HG02678 (cell line): ENCODE measurements at regions not wholly inside any gene's neighbourhood (a gene's known extent, or its start where the extent isn't known, plus 50 kb on each side); places are given as distances from the start of the nearest gene placed in this dataset.
A peak's percentile ranks its signal among the peaks of the same experiment; 100 is the strongest.
"Not testable (repeated sequence)": the region's sequence is repeated elsewhere in the genome, so short reads cannot be mapped to it uniquely, and the experiment has no call there.

Source experiments
- ATAC-seq: cut with Tn5 transposase; IDR thresholded peaks from one replicate; pipeline ENCODE4 v1.9.1; 2021; ENCODE audit warnings: mild to moderate bottlenecking, moderate library complexity; ENCODE audit not compliant: unreplicated experiment

DNA sequence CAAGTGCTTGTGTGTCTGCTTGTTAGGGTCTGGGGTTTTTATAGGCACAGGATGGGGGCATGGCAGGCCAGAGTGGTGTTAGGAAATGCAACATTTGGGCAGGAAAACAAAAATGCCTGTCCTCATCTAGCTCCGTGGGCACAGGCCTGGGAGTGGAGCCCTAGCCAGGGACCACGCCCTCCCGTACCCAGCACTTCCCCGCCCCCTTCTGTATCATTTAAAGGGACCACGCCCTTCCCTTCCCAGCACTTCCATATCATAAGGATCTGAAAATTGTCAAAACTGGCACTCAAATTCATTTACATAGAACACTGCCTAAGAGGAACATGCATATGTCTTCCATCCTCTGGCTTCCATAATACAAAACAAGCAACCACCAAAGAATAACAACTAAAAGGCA, 185.8 kb downstream of the B3GLCT start:
- no peak for ATAC-seq

DNA sequence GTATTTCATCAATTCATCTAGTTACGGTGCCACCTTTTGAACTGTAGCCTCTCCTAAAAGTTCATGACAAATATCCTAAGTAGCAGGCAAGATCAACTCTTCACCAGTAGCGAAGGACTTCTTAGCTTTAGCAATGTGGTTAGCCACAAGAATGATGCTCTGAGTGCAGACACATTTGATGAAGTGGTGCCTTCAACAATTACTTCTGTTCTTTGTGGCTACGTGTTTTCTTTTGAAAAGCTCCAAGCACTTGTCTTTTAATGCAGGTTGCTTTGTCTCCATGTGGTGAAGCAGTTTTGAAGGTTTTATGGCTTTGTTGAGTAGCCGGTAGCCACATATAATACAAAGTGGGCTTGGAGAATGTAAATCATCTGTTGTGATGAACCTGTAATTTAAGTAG, 194.7 kb downstream of the B3GLCT start:
- no peak for ATAC-seq

DNA sequence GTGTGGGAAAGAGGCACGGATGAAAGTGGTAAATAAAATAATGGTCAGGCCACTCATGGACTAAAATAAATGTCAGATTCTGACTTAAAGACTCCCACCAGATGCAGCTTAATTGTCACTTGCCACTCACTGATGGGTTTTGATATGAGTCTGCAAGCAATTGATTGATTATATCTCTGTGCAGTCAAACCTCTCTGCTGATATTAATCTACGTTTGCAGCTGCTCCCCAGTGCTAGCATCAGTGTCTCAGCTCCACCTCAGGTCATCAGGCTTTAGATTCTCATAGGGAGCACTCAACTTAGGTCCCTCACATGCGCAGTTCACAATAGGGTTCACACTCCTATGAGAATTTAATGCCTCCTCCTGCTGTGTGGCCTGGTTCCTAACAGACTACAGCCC, 195.3 kb downstream of the B3GLCT start:
- no peak for ATAC-seq

DNA sequence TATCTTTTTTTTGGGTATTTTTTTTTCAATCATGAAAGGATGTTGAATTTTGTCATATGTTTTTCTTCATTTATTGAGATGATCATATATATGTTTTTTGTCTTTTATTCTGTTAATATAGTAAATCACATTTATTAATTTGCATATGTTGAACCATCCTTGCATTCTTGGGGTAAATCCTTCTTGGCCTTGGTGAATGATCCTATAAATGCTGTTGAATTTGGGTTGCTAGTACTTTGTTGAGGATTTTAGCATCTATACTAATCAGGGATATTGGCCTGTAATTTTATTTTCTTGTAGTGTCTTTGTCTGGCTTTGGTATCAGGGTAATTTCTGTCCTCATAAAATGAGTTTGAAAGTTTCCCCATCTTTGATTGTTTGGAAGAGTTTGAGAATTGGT, 199.9 kb downstream of the B3GLCT start:
- ATAC-seq: no peak

DNA sequence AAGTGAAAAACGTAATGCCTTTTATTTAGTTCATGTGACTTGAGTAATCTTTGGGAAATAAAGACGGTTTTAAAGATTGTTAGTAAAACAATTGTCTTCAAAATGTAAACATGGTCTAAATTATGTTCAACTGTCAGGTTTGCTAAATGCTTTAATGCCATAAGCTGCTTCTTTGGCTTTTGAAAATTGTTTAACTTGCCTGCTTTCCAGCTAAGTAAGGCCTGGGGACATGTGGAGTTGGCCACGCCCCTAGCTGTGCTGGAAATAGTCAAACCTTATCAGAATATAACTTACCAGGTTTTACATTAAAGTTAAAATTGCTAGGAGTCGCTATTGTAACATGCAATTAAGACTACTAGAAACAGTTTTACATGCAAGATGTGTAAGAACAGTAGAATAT, 203.9 kb downstream of the B3GLCT start:
- not testable (repeated sequence) for ATAC-seq

DNA sequence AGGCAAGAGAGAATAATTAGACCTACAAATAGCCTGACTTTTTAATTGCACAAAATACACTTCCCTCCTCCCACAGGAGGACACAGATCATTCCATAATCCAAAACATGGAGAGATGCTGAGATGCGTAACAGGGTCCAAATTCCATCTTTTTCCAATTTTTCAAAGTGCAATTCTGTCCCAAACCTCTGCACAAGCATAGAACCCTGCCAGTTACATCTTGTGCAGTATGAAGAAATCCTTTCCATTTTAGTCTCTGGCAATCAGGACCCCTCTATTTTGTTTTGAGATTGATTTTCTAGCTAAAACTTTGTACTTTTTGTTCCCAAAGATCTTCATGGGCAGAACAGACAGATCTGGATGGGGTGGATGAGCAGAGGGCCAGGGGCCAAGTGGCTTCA, 209.2 kb downstream of the B3GLCT start:
- ATAC-seq: no peak

DNA sequence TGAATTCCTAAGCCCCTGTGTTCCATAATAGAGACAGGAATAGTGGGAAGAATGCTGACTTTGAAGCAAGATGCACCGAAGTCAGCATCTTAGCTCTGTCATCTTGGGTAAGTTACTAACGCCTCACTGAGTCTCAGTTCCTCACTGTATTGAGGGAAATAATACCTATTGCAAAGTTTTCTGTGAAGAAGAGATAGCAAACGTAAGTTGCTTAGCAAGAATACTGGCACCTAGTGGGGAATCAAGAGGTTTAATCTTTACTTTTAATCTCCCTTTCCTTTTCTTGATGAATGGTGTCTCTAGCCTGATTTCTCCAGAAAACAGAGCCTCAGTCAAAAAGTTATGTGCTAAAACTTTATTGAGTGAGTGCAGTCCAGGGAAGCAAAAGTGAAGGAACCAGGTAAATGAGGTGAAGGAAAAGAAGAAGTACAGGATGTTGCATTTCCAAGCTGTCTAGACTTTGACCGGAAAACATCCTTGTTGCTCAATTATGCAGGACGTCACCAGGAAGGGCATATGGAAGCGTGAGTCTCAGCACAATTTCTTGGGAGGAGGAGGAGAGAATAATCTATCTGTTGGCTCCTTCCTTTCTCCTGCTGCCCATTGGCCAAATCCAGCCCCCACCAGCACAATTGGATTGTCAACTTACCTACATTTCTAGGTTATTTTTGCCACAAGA, 210.0 kb downstream of the B3GLCT start:
- ATAC-seq: no peak

DNA sequence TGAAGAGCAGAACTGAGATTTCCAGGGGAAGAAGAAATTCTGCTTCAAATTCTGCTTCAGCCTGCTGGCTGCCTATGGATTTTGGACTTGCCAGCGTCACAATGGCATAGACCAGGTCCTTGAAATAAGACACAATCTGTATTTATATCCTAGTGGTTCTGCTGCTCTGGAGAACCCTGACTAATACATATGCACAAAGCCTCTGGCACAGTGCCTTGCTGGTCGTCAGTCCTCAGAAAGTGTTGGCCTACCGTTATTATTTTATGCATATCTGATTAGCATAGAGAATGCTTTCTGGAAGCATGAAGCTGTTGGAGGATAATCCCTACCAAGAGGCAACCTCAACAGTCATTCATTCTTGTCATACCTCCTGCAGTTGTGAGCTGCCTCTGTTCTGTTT, 213.7 kb downstream of the B3GLCT start:
- no peak for ATAC-seq

DNA sequence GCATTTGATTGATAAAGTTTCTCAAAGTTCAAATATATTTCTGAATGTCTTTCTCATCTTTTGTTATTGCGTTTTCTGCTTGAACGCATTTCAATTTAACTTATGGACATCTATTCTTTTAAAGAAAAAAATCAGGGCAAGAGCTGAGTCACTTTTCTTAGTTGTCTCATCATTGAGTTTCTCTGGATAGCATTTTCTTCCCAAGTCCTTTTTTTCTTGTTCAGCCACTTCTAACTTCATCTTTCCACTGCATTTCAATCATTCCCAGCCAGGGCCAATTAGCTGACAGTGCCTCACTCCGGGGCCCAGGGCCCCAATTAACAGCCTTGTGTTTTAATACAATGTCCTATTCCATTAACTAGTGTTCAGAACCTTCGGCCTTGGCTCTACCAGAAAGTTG, 216.3 kb downstream of the B3GLCT start:
- ATAC-seq: no peak

DNA sequence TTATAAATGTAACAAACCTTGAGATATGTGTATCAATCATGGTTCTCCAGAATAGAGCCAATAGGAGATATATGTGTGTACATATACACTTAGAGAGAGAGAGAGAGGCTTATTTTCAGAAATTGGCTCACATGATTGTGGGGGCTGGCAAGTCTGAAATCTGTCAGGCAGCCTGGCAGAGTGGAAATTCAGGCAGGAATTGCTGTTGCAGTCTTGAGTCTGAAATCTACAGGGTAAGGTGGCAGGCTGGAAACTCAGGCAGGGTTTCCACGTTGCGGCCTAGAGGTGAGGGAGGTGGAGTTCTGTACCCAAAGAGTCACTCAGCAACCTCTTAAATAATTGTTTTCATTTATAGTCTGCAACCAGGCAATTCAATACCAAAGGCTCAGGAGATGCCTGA, 218.4 kb downstream of the B3GLCT start:
- ATAC-seq: no peak

DNA sequence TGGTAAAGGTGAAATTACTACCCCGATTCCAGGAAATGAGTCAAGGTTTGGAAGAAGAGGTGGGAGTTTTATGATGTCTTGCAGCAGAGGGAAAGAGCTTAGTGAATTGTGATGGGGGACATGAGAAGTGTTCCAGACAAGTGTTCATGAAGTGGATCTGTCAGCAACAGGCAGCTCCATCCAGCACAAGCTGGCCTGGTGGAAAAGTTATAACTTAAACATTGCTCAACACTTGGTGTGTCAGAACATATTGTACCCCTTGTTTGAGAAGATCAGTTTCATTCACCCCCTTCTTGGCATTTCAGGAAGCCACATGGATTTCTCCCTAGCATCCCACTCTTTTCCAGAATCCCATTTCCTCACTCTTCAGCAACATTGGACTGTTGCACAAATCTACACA, 222.0 kb downstream of the B3GLCT start:
- no peak for ATAC-seq

DNA sequence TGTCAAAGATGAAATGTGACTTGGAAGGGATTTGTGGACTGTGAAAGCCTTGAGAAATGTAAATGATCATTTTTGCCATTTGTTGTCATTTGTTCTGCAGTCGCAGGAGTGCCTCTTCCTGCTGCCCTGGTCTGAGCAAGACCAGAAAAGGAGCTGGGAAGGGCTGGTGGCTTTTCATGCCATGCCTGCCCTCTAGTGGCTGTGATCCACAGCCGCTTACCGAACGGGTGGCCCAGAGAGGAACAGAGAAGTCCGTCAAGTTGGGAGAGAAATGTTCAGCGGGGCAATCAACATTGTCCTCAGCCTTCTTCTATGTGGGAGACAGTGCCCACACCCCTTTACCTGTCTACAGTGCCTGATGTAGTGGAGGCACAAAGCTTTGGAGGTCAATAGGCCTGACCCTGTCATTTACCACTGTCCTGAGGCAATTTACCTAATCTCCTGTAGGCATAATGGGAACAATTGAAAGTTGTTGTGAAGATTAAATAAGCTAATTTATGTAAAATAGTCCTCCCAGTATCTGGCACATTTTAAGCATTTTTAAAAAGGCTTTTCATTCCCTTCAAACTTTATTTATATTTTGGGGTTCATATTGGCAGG, 224.5 kb downstream of the B3GLCT start:
- ATAC-seq: peak; percentile 99

DNA sequence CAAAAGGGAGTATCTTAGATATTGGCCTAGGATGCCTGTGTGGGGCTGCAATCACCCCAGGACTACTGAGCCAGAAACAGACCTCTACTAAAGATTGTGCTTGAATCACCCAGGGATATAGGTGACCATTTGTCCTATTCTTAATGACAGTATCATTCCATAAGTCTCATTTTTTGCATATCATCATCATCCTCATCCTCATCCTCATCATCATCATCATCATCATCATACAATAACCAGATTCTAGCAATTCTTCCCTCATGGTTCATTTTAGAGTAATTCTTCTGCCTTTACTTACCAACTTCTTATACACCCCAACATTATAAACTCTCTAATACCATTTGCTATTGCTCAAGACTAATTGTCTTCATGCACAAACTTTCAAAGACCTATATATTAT, 226.6 kb downstream of the B3GLCT start:
- no peak for ATAC-seq

DNA sequence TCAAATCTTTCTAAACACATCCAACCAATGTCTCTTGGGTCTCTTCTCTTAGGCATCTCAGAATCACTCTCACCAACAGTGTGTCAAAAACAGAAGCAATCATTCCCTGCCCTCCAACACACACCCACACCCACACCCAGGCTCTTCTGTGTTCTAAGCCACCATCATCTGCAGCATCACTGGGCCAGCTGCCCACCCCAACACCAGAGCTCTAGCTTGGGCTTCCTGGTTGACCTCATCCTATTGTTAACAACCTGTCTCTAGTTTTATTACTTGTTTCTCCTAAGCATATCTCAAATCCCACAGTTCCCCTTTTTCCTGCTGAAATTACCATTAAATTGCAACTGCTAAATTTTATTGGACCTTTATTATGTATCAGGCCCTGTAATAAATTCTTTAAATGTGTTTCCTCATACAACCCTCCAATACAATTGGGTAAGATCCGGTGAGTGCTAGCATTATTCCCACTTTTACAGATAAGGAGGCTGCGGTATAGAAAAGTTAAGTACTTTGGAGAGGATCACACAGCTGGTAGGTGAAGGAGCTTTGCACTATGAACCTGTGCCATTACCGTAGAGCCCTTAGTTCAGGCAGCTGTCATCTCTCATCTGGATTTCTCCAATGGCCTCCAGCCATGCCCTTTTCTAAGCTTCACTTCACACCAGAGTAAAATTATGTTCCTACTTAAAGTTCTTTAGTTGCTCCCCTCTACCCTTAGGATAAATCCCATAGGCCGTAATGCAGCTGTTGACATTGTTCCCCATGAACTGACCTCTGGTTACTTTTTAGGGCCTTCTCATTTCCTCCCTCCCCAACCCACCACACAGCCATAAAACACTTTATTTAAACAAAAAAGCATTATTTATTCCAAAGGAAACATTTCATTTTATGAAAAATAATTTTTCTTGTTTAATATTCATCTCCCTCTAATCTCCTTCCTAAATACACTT, 227.7 kb downstream of the B3GLCT start:
- ATAC-seq: no peak

DNA sequence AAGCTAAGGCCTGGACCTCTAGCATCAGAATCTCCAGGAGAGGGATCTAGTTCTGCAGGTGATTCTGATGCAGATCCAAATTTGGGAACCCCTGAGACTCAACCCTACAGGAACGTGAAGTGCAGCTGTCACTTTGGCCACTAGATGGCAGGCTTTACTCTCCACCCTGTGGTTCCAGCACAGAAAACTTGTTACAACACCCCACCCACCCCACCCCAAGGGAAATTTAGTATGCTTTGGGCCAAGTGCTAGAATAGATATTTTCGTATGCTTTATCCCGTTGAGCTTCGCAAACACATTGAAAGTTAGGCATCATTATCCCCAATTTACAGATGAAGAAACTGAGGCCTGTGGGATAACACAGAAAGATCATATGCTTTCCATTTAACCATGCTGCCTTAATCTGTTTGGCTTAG, 232.0 kb downstream of the B3GLCT start:
- peak; percentile 56 for ATAC-seq

DNA sequence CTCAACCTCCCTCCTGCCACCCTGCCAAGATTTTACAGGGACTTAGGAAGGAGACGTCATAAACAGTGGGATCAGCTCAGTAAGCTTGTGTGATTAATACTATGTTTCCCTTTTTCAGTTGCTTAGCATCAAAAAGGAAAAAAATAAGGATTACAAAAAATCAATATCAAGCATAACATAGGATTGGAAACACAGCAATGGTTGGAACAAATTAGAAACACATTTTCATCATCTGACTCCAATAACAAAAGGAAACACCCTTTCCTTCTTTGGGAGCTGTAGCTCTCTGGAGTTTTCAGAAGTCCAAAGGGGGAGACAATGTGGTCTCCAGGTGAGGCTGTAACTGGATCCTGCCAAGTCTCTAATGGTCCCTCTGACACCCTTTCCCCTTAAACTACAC, 233.4 kb downstream of the B3GLCT start:
- ATAC-seq: no peak

DNA sequence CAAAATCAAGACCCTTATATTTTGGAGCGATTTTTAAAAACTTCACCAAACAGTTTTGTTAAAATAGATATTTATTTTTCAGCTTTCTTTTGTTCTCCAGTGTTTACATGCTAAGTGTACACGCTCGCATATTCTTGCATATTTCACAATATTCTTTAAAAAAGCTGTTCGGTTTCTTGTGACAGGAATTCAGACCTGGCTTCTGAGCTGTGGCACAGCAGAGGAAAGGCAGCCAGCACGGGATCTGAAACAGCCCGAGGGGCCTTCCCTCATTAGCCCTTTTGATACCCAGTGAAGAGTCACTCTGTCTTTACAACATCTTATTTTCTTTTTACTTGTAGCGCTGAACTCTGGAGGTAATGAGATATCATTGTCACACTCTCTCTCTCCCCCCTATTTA, 234.0 kb downstream of the B3GLCT start:
- ATAC-seq: no peak

DNA sequence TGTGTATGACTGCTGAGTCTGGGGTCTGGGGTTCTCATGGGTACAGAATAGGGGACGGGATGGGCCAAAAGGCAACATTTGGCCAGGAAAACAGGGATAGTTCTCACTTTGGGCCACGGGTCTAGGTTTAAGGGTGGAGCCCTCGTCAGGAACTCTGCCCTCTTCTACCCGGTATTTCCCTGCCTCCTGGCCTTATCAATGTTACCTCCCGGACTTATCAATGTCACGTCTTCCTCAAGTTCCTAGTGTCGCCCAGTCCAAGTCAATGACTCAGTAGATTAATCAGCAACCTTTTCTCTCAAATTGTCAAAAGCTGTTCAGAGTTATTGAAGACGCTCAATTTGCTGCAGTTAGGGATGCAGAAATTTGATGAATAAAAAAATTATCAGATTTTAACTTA, 234.8 kb downstream of the B3GLCT start:
- ATAC-seq: no peak

DNA sequence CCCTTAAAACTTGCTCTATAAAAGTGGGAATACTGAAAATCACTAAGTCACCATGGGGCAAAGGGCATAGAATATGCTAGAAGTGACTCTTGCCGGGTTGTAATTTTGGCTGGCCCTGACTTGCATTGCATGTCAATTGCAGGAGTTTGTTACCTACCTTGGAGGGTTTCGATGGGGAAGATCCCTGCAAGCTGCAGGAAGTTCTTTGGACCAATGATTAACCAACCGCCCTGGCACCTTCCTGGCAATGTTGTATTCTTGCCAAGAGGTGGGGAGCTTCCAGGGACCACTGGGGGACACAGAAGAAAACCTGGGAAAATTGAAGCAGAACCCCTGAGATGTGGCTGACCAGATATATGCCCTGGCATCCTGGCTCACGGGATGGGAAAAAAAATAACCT, 235.8 kb downstream of the B3GLCT start:
- ATAC-seq: no peak

DNA sequence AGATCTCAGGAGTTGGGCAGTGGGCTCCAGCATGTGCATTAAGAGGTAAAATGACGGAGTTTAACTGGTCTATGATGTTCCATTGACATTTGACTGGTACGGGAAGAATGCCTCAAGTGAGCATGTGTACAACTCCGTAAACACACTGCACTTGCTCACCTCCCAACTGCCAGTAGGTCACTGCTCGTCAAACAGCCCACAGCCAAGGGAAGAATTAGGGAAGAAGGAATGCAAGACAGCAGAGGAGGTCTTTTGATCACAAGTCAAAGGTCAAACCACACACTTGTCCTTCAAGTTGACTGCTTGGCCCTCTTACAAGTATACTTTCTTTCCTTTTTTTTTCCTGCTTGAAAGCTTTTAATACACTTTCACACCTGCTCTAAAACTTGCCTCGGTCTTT, 236.7 kb downstream of the B3GLCT start:
- no peak for ATAC-seq

DNA sequence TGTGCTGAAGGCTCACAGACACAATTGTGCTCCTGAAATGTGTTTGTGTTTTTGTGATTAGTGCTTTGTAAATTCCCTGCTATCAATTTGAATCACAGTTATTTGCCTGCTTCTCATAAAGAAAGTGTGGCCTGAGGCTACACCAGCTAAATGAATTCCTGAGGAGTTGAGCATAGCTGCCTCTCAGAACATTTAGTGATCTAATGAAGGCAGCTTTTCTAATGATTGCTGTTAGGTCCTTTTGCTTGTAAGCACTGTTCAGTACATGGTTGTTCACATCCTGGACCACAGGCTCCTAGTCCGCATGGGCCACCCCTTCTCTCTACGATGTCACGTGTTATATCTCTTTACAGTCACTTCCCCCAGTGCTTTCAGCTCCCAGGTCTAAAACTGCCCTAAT, 238.2 kb downstream of the B3GLCT start:
- no peak for ATAC-seq

DNA sequence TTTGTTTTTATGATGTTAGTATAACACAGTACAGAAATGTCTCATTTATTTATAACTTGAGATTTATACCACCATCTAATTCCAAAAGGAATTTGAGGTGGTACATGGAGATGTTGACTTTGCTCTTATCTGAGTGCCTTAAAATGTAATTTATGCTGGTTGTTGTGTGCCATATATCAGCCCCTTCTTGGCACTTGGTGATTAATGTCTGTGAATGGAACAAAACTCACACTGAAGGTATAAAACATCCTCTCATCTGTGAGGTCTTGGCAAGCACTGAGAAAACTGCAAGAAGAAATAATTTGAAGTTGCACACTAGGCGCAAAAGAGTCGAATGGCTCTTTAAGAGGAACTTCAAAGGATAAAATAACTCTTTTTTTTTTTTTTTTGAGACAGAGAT, 240.4 kb downstream of the B3GLCT start:
- ATAC-seq: no peak
